Upper lobe of right lung (tissue), 1 donor: ENCODE measurements at regions not wholly inside any gene's neighbourhood (a gene's known extent, or its start where the extent isn't known, plus 50 kb on each side); places are given as distances from the start of the nearest gene placed in this dataset.

Source experiments
- ATAC-seq: fragments of 200-7000 bp; cut with Tn5 transposase; one replicate; pipeline ENCODE4 v1.9.1; 2020; ENCODE audit warnings: mild to moderate bottlenecking, moderate library complexity
- DNase-seq: peaks from one replicate; pipeline ENCODE4 v3.0.0-alpha.2; 2020
- H3K27ac ChIP-seq: fragments of 200-600 bp; one replicate; pipeline ENCODE4 v1.8.0; 2022
- H3K27me3 ChIP-seq: fragments of 200-600 bp; one replicate; pipeline ENCODE4 v1.8.0; 2022; ENCODE audit warnings: mild to moderate bottlenecking
- H3K36me3 ChIP-seq: fragments of 200-600 bp; one replicate; pipeline ENCODE4 v1.8.0; 2022
- H3K4me1 ChIP-seq: fragments of 200-600 bp; one replicate; pipeline ENCODE4 v1.8.0; 2022
- H3K4me3 ChIP-seq: fragments of 200-600 bp; one replicate; pipeline ENCODE4 v1.8.0; 2022; ENCODE audit warnings: mild to moderate bottlenecking
- H3K9me3 ChIP-seq: fragments of 200-600 bp; one replicate; pipeline ENCODE4 v1.8.0; 2022
- CTCF ChIP-seq: fragments of 200-600 bp; IDR thresholded peaks from one replicate; pipeline ENCODE4 v1.8.0; 2022; ENCODE audit warnings: antibody characterized with exemption
- intact Hi-C: fragments of 100-400 bp; cut with DNase I; formaldehyde crosslinking; loops from one replicate; pipeline ENCODE4 v1.11.0; 2022
- donor health status: DM: no; HTN: yes; CAD: no; lungs with severe emphysema.

- DNase-seq (no peak), ATAC-seq (no peak)
- H3K27me3 ChIP-seq: no peaks in the 10 kb centered on the region
- TF ChIP-seq CTCF: no peak
- no peaks in the 10 kb centered on the region for H3K36me3 ChIP-seq
- intact Hi-C loops: no loop called here
- no peaks in the 10 kb centered on the region for H3K4me1 ChIP-seq
- no peak overlapping the region for H3K27ac ChIP-seq
- H3K4me3 ChIP-seq: no peak overlapping the region
- no peaks in the 10 kb centered on the region for H3K9me3 ChIP-seq
These were observed 394.3 kb downstream of the MAFB start for GRCh38 chr20:40294747-40295146.

- H3K4me3 ChIP-seq: no peak overlapping the region
- no peaks in the 10 kb centered on the region for H3K4me1 ChIP-seq
- H3K27me3 ChIP-seq: no peaks in the 10 kb centered on the region
- DNase-seq: no peak
- no peaks in the 10 kb centered on the region for H3K36me3 ChIP-seq
- no peak for TF ChIP-seq CTCF
- ATAC-seq: no peak
- no peaks in the 10 kb centered on the region for H3K9me3 ChIP-seq
- intact Hi-C loops: no loop called here
- no peak overlapping the region for H3K27ac ChIP-seq
These were observed 394.9 kb downstream of the MAFB start for GRCh38 chr20:40294175-40294574.

- Histone ChIP-seq H3K36me3 (no peaks in the 10 kb centered on the region), H3K27ac (no peak overlapping the region), H3K4me1 (no peaks in the 10 kb centered on the region), H3K4me3 (no peak overlapping the region), H3K9me3 (no peaks in the 10 kb centered on the region), H3K27me3 (no peaks in the 10 kb centered on the region)
- DNase-seq (no peak), ATAC-seq (no peak)
- no peak for TF ChIP-seq CTCF
- intact Hi-C loops: no loop called here
These were observed 395.3 kb downstream of the MAFB start for GRCh38 chr20:40293740-40294139.

GRCh38 chr20:40291493-40292135, 397.4 kb downstream of the MAFB start:
- TF ChIP-seq CTCF: no peak
- Histone ChIP-seq H3K9me3 (no peaks in the 10 kb centered on the region), H3K27ac (no peak overlapping the region), H3K4me3 (no peak overlapping the region), H3K27me3 (no peaks in the 10 kb centered on the region), H3K36me3 (no peaks in the 10 kb centered on the region), H3K4me1 (peaks cover 6% of the 10 kb centered on the region)
- no peak for ATAC-seq
- DNase-seq: no peak
- intact Hi-C loops: no loop called here

GRCh38 chr20:40287683-40288082, 401.4 kb downstream of the MAFB start:
- TF ChIP-seq CTCF: no peak
- H3K4me1 ChIP-seq: peaks cover 6% of the 10 kb centered on the region
- H3K27me3 ChIP-seq: no peaks in the 10 kb centered on the region
- H3K9me3 ChIP-seq: no peaks in the 10 kb centered on the region
- no peaks in the 10 kb centered on the region for H3K36me3 ChIP-seq
- H3K27ac ChIP-seq: no peak overlapping the region
- intact Hi-C loops: no loop called here
- no peak for DNase-seq
- ATAC-seq: no peak
- H3K4me3 ChIP-seq: no peak overlapping the region
